ENCODE measurements at regions not wholly inside any gene's neighbourhood (a gene's known extent, or its start where the extent isn't known, plus 50 kb on each side); places are given as distances from the start of the nearest gene placed in this dataset.

DNA sequence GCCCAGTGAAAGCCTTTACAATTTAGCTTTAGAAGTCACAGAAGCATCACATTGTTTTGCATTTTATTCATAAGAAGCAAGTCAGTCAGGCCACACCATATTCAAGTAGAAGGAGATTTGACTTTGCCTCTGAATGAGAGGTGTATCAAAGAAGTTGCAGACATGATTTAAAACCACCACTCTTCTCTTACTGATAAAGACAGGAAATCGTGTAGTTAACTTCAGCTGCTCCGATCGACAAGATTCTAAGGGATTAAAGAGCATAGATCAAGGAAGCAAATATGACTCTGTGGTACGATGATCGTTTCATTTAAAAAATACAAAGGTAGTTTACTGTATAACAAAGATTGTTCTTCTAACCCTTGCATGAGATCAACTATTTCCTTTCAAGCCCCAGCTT, 328.0 kb upstream of the PPP1R2C start:
- in situ Hi-C loops (cut with HindIII; ENCODE audit: low sequenced_read_pairs) = no loop called here
- DNase-seq (ENCODE audit: low read depth, low spot score) = no peak
- H3K4me3 ChIP-seq (ENCODE audit: low read depth, low read length) = no peak overlapping the region
- no peak for TF ChIP-seq CTCF (IDR thresholded peaks at IDR 0.05; ENCODE audit: low read depth, low read length)

DNA sequence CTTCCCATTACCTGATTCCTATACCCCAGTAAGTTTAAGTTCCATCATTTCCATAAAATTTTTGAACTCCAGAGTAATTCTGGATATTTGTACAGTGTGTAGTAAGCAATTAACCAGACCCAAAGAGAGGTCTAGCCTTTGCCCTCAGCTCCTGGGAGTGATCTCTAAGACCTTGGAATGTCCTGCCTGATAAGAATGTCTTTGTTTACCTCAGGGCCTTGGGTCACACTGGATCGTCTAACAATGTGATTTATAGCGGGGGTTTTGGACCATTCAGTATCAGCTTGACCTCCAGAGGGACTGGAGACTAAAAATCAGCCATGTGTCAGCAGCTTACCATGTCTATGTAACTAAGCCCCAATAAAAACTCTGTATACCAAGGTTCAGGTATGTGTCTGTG, 330.9 kb upstream of the PPP1R2C start:
- no peak for DNase-seq (ENCODE audit: low read depth, low spot score)
- in situ Hi-C loops (cut with HindIII; ENCODE audit: low sequenced_read_pairs) = no loop called here
- H3K4me3 ChIP-seq (ENCODE audit: low read depth, low read length) = no peak overlapping the region
- TF ChIP-seq CTCF (IDR thresholded peaks at IDR 0.05; ENCODE audit: low read depth, low read length) = no peak

GRCh38 chrX:43121637-43122036, 343.7 kb upstream of the PPP1R2C start:
- DNase-seq (ENCODE audit: low read depth, low spot score) = no peak
- no peak overlapping the region for H3K4me3 ChIP-seq (ENCODE audit: low read depth, low read length)
- TF ChIP-seq CTCF (IDR thresholded peaks at IDR 0.05; ENCODE audit: low read depth, low read length) = no peak
- in situ Hi-C loops (cut with HindIII; ENCODE audit: low sequenced_read_pairs) = no loop called here

GRCh38 chrX:43139645-43140044, 361.7 kb upstream of the PPP1R2C start:
- in situ Hi-C loops (cut with HindIII; ENCODE audit: low sequenced_read_pairs) = no loop called here
- no peak for DNase-seq (ENCODE audit: low read depth, low spot score)
- no peak overlapping the region for H3K4me3 ChIP-seq (ENCODE audit: low read depth, low read length)
- TF ChIP-seq CTCF (IDR thresholded peaks at IDR 0.05; ENCODE audit: low read depth, low read length) = no peak

GRCh38 chrX:43140582-43140981, 362.6 kb upstream of the PPP1R2C start:
- no peak for TF ChIP-seq CTCF (IDR thresholded peaks at IDR 0.05; ENCODE audit: low read depth, low read length)
- DNase-seq (ENCODE audit: low read depth, low spot score) = no peak
- in situ Hi-C loops (cut with HindIII; ENCODE audit: low sequenced_read_pairs) = no loop called here
- H3K4me3 ChIP-seq (ENCODE audit: low read depth, low read length) = no peak overlapping the region

GRCh38 chrX:43141885-43142284, 363.9 kb upstream of the PPP1R2C start:
- in situ Hi-C loops (cut with HindIII; ENCODE audit: low sequenced_read_pairs) = no loop called here
- no peak for TF ChIP-seq CTCF (IDR thresholded peaks at IDR 0.05; ENCODE audit: low read depth, low read length)
- no peak for DNase-seq (ENCODE audit: low read depth, low spot score)
- H3K4me3 ChIP-seq (ENCODE audit: low read depth, low read length) = no peak overlapping the region

DNA sequence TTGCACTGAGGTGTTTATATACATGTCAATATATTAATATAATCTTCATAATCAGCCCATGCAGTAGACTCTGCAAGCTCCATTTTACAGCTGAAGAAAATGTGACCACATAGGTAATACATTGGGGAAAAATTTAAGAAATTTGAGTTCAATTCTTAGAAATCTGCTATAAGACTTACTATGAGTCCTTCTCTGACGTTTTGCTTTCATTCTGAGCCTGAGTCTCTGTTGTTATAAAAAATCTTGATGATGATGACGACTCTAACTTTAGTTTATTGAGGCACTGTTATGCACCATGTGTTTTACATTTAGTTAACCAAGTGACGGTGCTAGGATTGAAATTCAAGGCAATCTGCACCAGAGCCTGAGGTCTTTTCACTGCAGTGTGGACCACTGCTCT, 370.3 kb upstream of the PPP1R2C start:
- no peak for TF ChIP-seq CTCF (IDR thresholded peaks at IDR 0.05; ENCODE audit: low read depth, low read length)
- no peak for DNase-seq (ENCODE audit: low read depth, low spot score)
- in situ Hi-C loops (cut with HindIII; ENCODE audit: low sequenced_read_pairs) = no loop called here
- H3K4me3 ChIP-seq (ENCODE audit: low read depth, low read length) = no peak overlapping the region
